NK-92 treated with Interleukin-12 subunit alpha and Interleukin-12 subunit beta, amount 100 ng/mL, for 24 hours (cell line): ENCODE measurements at regions not wholly inside any gene's neighbourhood (a gene's known extent, or its start where the extent isn't known, plus 50 kb on each side); places are given as distances from the start of the nearest gene placed in this dataset.

Experiments used
- DNase-seq: peaks from one replicate; lab custom pipeline; 2025; lab: John Stamatoyannopoulos, UW

- DNase-seq: no peak
Measured at GRCh38 chr2:167506395-167506794, 618.1 kb downstream of the XIRP2 start.

- DNase-seq: no peak
Measured at GRCh38 chr2:167504695-167505094, 616.4 kb downstream of the XIRP2 start.

GRCh38 chr2:167504061-167504460 lies 615.8 kb downstream of the XIRP2 start:
- no peak for DNase-seq

- DNase-seq: no peak
Measured at GRCh38 chr2:167501618-167502017, 613.3 kb downstream of the XIRP2 start.

- no peak for DNase-seq
Measured at GRCh38 chr2:167493862-167494261, 605.6 kb downstream of the XIRP2 start.

- DNase-seq: no peak
Measured at GRCh38 chr2:167492486-167492885, 604.2 kb downstream of the XIRP2 start.

GRCh38 chr2:167491788-167492187 lies 603.5 kb downstream of the XIRP2 start:
- DNase-seq: no peak

GRCh38 chr2:167490455-167490854 lies 602.2 kb downstream of the XIRP2 start:
- DNase-seq: no peak

GRCh38 chr2:167489325-167489724 lies 601.0 kb downstream of the XIRP2 start:
- DNase-seq: no peak

- DNase-seq: no peak
Measured at GRCh38 chr2:167487728-167488127, 599.4 kb downstream of the XIRP2 start.

GRCh38 chr2:167484875-167485274 lies 596.6 kb downstream of the XIRP2 start:
- DNase-seq: no peak

GRCh38 chr2:167480986-167481309 lies 592.7 kb downstream of the XIRP2 start:
- no peak for DNase-seq

- DNase-seq: no peak
Measured at GRCh38 chr2:167480232-167480985, 592.1 kb downstream of the XIRP2 start.

GRCh38 chr2:167478196-167478595 lies 589.9 kb downstream of the XIRP2 start:
- DNase-seq: no peak

GRCh38 chr2:167475791-167476190 lies 587.5 kb downstream of the XIRP2 start:
- no peak for DNase-seq

GRCh38 chr2:167471734-167472133 lies 583.5 kb downstream of the XIRP2 start:
- no peak for DNase-seq

- DNase-seq: no peak
Measured at GRCh38 chr2:167471332-167471731, 583.1 kb downstream of the XIRP2 start.

GRCh38 chr2:167462379-167462778 lies 574.1 kb downstream of the XIRP2 start:
- no peak for DNase-seq

- DNase-seq: no peak
Measured at GRCh38 chr2:167454036-167454435, 565.8 kb downstream of the XIRP2 start.

GRCh38 chr2:167451496-167452289 lies 563.4 kb downstream of the XIRP2 start:
- DNase-seq: no peak

- DNase-seq: no peak
Measured at GRCh38 chr2:167450364-167450763, 562.1 kb downstream of the XIRP2 start.

GRCh38 chr2:167440382-167440781 lies 552.1 kb downstream of the XIRP2 start:
- no peak for DNase-seq

- DNase-seq: no peak
Measured at GRCh38 chr2:167438206-167438605, 549.9 kb downstream of the XIRP2 start.

GRCh38 chr2:167431949-167432348 lies 543.7 kb downstream of the XIRP2 start:
- no peak for DNase-seq
